GM23338 (cell line): ENCODE measurements at regions not wholly inside any gene's neighbourhood (a gene's known extent, or its start where the extent isn't known, plus 50 kb on each side); places are given as distances from the start of the nearest gene placed in this dataset.

Experiments
- ATAC-seq: fragments of 200-7000 bp; cut with Tn5 transposase; 3 replicates; pipeline ENCODE4 v1.9.1; 2020
- DNase-seq: peaks from one replicate; pipeline ENCODE4 v3.0.0-alpha.2; 2015; ENCODE audit warnings: low spot score
- H2AFZ ChIP-seq: fragments of 200-600 bp; sonication (generic); 2 replicates; pipeline ENCODE4 v1.8.0; 2016; ENCODE audit warnings: antibody characterized with exemption, mild to moderate bottlenecking, moderate library complexity
- H3F3A ChIP-seq: fragments of 200-600 bp; sonication (generic); replicated peaks from 2 replicates; pipeline ENCODE4 v1.8.0; 2017; ENCODE audit warnings: antibody characterized with exemption, mixed run types, low read depth
- H3K27ac ChIP-seq: fragments of 200-600 bp; sonication (generic); 2 replicates; pipeline ENCODE4 v1.6.1; 2016; ENCODE audit warnings: low read depth
- H3K27me3 ChIP-seq: fragments of 200-600 bp; sonication (generic); 2 replicates; pipeline ENCODE4 v1.8.0; 2016; ENCODE audit warnings: mild to moderate bottlenecking, mixed run types, moderate library complexity; ENCODE audit not compliant: insufficient read depth
- H3K36me3 ChIP-seq: fragments of 200-600 bp; sonication (generic); 2 replicates; pipeline ENCODE4 v1.8.0; 2016; ENCODE audit warnings: mild to moderate bottlenecking; ENCODE audit not compliant: insufficient read depth
- H3K4me1 ChIP-seq: fragments of 200-600 bp; sonication (generic); 2 replicates; pipeline ENCODE4 v1.8.0; 2016; ENCODE audit warnings: mild to moderate bottlenecking, moderate library complexity; ENCODE audit not compliant: insufficient read depth
- H3K4me2 ChIP-seq: fragments of 200-600 bp; sonication (generic); 2 replicates; pipeline ENCODE4 v1.7.1; 2017; ENCODE audit warnings: mixed run types
- H3K4me3 ChIP-seq: fragments of 200-600 bp; sonication (generic); 2 replicates; pipeline ENCODE4 v1.6.1; 2016; ENCODE audit warnings: mixed run types
- H3K79me2 ChIP-seq: fragments of 200-600 bp; sonication (generic); replicated peaks from 2 replicates; pipeline ENCODE4 v1.8.0; 2017; ENCODE audit warnings: mild to moderate bottlenecking; ENCODE audit not compliant: insufficient read depth
- H3K9me2 ChIP-seq: fragments of 200-600 bp; sonication (generic); 2 replicates; pipeline ENCODE4 v1.8.0; 2017; ENCODE audit not compliant: insufficient read depth
- H4K20me1 ChIP-seq: fragments of 200-600 bp; sonication (generic); replicated peaks from 2 replicates; pipeline ENCODE4 v1.8.0; 2017; ENCODE audit warnings: mild to moderate bottlenecking; ENCODE audit not compliant: insufficient read depth
- H3K27ac Mint-ChIP-seq: 2 replicates; pipeline ENCODE4 v1.8.0; 2020; ENCODE audit warnings: inconsistent platforms, mild to moderate bottlenecking, moderate library complexity, mixed read lengths
- H3K27me3 Mint-ChIP-seq: 3 replicates; pipeline ENCODE4 v1.8.0; 2022; ENCODE audit warnings: low read depth, mild to moderate bottlenecking, moderate library complexity, mixed read lengths, inconsistent platforms; ENCODE audit not compliant: insufficient read depth, poor library complexity
- H3K36me3 Mint-ChIP-seq: 3 replicates; pipeline ENCODE4 v1.8.0; 2021; ENCODE audit warnings: low read depth, mild to moderate bottlenecking, inconsistent platforms, moderate library complexity, mixed read lengths
- H3K4me1 Mint-ChIP-seq: 3 replicates; pipeline ENCODE4 v1.8.0; 2020; ENCODE audit warnings: mild to moderate bottlenecking, inconsistent platforms, mixed read lengths
- H3K4me3 Mint-ChIP-seq: 3 replicates; pipeline ENCODE4 v1.8.0; 2021; ENCODE audit warnings: moderate library complexity, mild to moderate bottlenecking, inconsistent platforms, mixed read lengths
- H3K9me3 Mint-ChIP-seq: 3 replicates; pipeline ENCODE4 v1.8.0; 2020; ENCODE audit warnings: moderate library complexity, mild to moderate bottlenecking, inconsistent platforms, mixed read lengths
- CREB1 ChIP-seq: fragments of 250-450 bp; sonication (Bioruptor Pico); IDR thresholded peaks from 2 replicates; pipeline ENCODE4 v1.5.0; 2020; ENCODE audit warnings: low read depth, mild to moderate bottlenecking, moderate library complexity
- CTCF ChIP-seq, 2 experiments: fragments of 200-600 bp in 1 of 2; sonication (generic) in 1 of 2; conservative IDR thresholded peaks; 2 replicates each; pipeline versions ENCODE4 v1.5.1 to v1.6.1; 2016 to 2017; ENCODE audit warnings: antibody characterized with exemption in 2 of 2, low read depth in 2 of 2, mild to moderate bottlenecking in 2 of 2, moderate library complexity in 1 of 2
- ETS1 ChIP-seq: IDR thresholded peaks from 2 replicates; pipeline ENCODE4 v1.6.1; 2016; ENCODE audit warnings: antibody characterized with exemption
- EZH2 ChIP-seq: fragments of 200-600 bp; sonication (generic); IDR thresholded peaks from one replicate; pipeline ENCODE4 v1.8.0; 2017; ENCODE audit warnings: antibody characterized with exemption, mild to moderate bottlenecking, low read depth; ENCODE audit not compliant: unreplicated experiment
- EZH2phosphoT487 ChIP-seq: fragments of 200-600 bp; sonication (generic); IDR thresholded peaks from one replicate; pipeline ENCODE4 v1.8.1; 2018; ENCODE audit warnings: antibody characterized with exemption; ENCODE audit not compliant: unreplicated experiment
- JUNB ChIP-seq: IDR thresholded peaks from one replicate; pipeline ENCODE4 v1.6.1; 2016; ENCODE audit warnings: antibody characterized with exemption; ENCODE audit not compliant: unreplicated experiment
- POLR2AphosphoS5 ChIP-seq: IDR thresholded peaks from 2 replicates; pipeline ENCODE4 v1.6.1; 2016; ENCODE audit warnings: antibody characterized with exemption, low read depth
- REST ChIP-seq: IDR thresholded peaks from one replicate; pipeline ENCODE4 v1.6.1; 2018; ENCODE audit warnings: antibody characterized with exemption; ENCODE audit not compliant: unreplicated experiment
- STAT1 ChIP-seq: IDR thresholded peaks from one replicate; pipeline ENCODE4 v1.6.1; 2016; ENCODE audit warnings: antibody characterized with exemption; ENCODE audit not compliant: unreplicated experiment
- ZNF114 ChIP-seq: fragments of 250-450 bp; sonication (Bioruptor Pico); IDR thresholded peaks from 2 replicates; pipeline ENCODE4 v1.5.0; 2020; ENCODE audit warnings: mild to moderate bottlenecking, moderate library complexity
- ZNF462 ChIP-seq: fragments of 250-450 bp; sonication (Bioruptor Pico); IDR thresholded peaks from 2 replicates; pipeline ENCODE4 v1.5.0; 2020; ENCODE audit warnings: mild to moderate bottlenecking, moderate library complexity

- Mint-ChIP-seq H3K27me3 (no peaks in the 10 kb centered on the region), H3K27ac (no peak overlapping the region), H3K4me1 (peaks cover 14% of the 10 kb centered on the region; the same call in 2 of the 3 replicates), H3K36me3 (no peaks in the 10 kb centered on the region), H3K9me3 (no peaks in the 10 kb centered on the region; the same call in 2 of the 3 replicates), H3K4me3 (no peak overlapping the region)
- DNase-seq = no peak
- Histone ChIP-seq H3K4me2 (no peak overlapping the region), H2AFZ (no peak overlapping the region), H3K4me3 (no peak overlapping the region), H3K4me1 (peaks cover 14% of the 10 kb centered on the region), H3K9me2 (peaks cover 9% of the 10 kb centered on the region; the same call in 1 of the 2 replicates), H3K27ac (no peak overlapping the region), H3K79me2 (no peaks in the 10 kb centered on the region), H3F3A (no peaks in the 10 kb centered on the region), H3K36me3 (no peaks in the 10 kb centered on the region), H4K20me1 (no peaks in the 10 kb centered on the region), H3K27me3 (no peaks in the 10 kb centered on the region)
- TF ChIP-seq CTCF (conservative IDR thresholded peaks at IDR 0.05; ENCODE audit: low read depth in 2 of 2) = no peak
- TF ChIP-seq ZNF114 (CRISPR knock-in tag) = no peak
- no peak for TF ChIP-seq ZNF462 (CRISPR knock-in tag)
- no peak for TF ChIP-seq EZH2
- no peak for TF ChIP-seq CREB1
- TF ChIP-seq REST = no peak
- no peak for TF ChIP-seq ETS1
- no peak for TF ChIP-seq STAT1
- no peak for TF ChIP-seq EZH2phosphoT487
- TF ChIP-seq POLR2AphosphoS5 = no peak
- no peak for TF ChIP-seq JUNB
- no peak for ATAC-seq
Measured at GRCh38 chr2:34848691-34849090, 1249.6 kb upstream of the FAM98A start.
